ENCODE measurements at regions not wholly inside any gene's neighbourhood (a gene's known extent, or its start where the extent isn't known, plus 50 kb on each side); places are given as distances from the start of the nearest gene placed in this dataset.

DNA sequence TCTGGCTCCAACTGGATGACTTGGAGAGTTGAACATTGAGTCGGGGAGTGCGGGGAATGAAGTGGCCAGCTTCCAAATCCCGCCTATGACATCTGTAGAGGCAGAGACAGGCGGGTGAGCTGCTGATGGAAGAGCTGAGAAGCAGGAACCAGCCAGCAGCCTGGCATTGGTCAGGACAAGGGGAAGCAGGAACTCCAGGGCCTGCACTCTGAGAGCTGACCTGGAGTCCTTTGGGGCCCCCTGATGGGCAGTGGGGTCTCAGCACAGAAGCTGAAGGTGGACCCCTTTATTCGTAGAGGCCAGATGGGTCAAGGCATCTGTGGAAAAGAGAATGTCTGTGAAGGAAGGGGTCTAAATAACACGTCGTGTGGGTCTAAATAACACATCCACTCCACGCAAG, 57.0 kb downstream of the SEC61G start:
- TF ChIP-seq, protein P1, sequence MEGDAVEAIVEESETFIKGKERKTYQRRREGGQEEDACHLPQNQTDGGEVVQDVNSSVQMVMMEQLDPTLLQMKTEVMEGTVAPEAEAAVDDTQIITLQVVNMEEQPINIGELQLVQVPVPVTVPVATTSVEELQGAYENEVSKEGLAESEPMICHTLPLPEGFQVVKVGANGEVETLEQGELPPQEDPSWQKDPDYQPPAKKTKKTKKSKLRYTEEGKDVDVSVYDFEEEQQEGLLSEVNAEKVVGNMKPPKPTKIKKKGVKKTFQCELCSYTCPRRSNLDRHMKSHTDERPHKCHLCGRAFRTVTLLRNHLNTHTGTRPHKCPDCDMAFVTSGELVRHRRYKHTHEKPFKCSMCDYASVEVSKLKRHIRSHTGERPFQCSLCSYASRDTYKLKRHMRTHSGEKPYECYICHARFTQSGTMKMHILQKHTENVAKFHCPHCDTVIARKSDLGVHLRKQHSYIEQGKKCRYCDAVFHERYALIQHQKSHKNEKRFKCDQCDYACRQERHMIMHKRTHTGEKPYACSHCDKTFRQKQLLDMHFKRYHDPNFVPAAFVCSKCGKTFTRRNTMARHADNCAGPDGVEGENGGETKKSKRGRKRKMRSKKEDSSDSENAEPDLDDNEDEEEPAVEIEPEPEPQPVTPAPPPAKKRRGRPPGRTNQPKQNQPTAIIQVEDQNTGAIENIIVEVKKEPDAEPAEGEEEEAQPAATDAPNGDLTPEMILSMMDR (CRISPR knock-in tag; IDR thresholded peaks at IDR 0.05): no peak
- TF ChIP-seq POLR2A (IDR thresholded peaks at IDR 0.05; ENCODE audit: insufficient read depth in 1 of 2, low read depth in 2 of 2, low read length in 2 of 2): no peak
- TF ChIP-seq, protein P2, sequence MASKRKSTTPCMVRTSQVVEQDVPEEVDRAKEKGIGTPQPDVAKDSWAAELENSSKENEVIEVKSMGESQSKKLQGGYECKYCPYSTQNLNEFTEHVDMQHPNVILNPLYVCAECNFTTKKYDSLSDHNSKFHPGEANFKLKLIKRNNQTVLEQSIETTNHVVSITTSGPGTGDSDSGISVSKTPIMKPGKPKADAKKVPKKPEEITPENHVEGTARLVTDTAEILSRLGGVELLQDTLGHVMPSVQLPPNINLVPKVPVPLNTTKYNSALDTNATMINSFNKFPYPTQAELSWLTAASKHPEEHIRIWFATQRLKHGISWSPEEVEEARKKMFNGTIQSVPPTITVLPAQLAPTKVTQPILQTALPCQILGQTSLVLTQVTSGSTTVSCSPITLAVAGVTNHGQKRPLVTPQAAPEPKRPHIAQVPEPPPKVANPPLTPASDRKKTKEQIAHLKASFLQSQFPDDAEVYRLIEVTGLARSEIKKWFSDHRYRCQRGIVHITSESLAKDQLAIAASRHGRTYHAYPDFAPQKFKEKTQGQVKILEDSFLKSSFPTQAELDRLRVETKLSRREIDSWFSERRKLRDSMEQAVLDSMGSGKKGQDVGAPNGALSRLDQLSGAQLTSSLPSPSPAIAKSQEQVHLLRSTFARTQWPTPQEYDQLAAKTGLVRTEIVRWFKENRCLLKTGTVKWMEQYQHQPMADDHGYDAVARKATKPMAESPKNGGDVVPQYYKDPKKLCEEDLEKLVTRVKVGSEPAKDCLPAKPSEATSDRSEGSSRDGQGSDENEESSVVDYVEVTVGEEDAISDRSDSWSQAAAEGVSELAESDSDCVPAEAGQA (IDR thresholded peaks at IDR 0.05; ENCODE audit: low read depth): no peak
- TF ChIP-seq, protein P2 (CRISPR knock-in tag; IDR thresholded peaks at IDR 0.05; ENCODE audit: borderline replicate concordance): no peak
- no peak for TF ChIP-seq CBX5 (CRISPR knock-in tag; IDR thresholded peaks at IDR 0.05; ENCODE audit: borderline replicate concordance)
- no peak for TF ChIP-seq CHD2 (IDR thresholded peaks at IDR 0.05; ENCODE audit: low read depth, low read length)
- TF ChIP-seq ZNF121 (CRISPR knock-in tag; IDR thresholded peaks at IDR 0.05): no peak
- TF ChIP-seq, protein P3, sequence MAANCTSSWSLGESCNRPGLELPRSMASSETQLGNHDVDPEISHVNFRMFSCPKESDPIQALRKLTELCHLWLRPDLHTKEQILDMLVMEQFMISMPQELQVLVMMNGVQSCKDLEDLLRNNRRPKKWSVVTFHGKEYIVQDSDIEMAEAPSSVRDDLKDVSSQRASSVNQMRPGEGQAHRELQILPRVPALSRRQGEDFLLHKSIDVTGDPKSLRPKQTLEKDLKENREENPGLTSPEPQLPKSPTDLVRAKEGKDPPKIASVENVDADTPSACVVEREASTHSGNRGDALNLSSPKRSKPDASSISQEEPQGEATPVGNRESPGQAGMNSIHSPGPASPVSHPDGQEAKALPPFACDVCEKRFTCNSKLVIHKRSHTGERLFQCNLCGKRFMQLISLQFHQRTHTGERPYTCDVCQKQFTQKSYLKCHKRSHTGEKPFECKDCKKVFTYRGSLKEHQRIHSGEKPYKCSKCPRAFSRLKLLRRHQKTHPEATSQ (CRISPR knock-in tag; IDR thresholded peaks at IDR 0.05; ENCODE audit: borderline replicate concordance): no peak
- TF ChIP-seq TCF7 (IDR thresholded peaks at IDR 0.05; ENCODE audit: low read depth): no peak

Data from HepG2 (cell line).